NCI-H748 treated with DMSO at 0.1 percent for 48 hours (cell line): ENCODE measurements at regions not wholly inside any gene's neighbourhood (a gene's known extent, or its start where the extent isn't known, plus 50 kb on each side); places are given as distances from the start of the nearest gene placed in this dataset.
"Not testable (repeated sequence)": the region's sequence is repeated elsewhere in the genome, so short reads cannot be mapped to it uniquely, and the experiment has no call there.

ENCODE experiments used
- DNase-seq: peaks from one replicate; lab custom pipeline; 2025; lab: John Stamatoyannopoulos, UW

DNA sequence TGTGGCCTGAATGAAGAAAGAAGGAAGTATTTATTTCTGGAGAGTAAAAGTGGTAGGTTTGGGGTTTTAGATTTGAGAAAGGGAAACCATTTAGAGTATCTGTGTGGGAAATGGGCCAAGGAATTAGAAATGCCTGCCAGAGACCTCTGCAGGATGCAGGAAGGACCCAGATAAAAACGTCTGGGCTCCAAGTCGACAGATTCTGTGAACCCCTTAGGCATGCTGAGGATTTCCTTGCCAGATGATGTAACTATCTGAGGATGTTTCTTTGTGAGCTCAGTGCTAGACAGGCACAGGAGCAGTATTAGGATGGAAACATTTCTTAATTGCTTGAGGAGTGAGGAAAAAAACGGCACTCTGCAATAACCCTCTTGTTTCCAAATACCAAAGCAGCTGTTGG lies 251.8 kb upstream of the DMRT1 start:
- DNase-seq, result no peak

DNA sequence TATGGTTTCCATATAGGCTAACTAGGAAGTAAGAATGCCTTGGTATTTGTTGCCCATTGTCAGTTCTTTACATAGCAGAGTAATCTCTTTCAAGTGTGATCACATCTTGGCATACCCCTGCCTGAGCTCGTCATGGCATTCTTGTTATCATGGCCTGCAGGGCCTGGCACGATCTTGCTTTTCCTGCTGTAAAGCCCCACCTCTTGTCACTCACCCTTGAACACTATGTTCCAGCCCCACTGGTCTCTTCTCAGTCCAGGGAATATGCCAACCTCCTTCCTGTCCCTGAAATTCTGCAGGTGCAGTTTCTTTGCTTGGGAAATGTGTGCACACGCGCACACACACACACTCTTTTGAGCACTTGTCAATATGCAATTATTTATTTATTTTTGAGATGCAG lies 250.2 kb upstream of the DMRT1 start:
- DNase-seq, result no peak

DNA sequence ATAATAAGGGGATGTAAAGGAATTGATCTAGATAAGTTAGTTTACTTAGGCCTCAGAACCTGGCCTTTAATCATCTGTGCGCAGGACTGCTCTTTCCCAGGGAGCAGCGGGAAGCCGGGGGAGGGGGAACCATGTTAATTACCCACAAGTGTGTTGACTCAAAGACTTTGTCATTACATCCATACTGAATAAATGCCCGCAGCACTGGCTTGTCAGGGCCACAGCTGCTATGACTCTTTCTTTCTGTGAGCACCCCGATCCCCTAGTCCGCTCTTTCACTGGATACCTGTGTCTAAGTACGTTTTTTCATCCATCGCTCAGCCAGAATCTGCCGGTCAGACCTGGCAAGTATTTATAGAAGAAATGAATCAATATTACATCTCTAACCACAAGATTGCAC lies 249.3 kb upstream of the DMRT1 start:
- no peak for DNase-seq

DNA sequence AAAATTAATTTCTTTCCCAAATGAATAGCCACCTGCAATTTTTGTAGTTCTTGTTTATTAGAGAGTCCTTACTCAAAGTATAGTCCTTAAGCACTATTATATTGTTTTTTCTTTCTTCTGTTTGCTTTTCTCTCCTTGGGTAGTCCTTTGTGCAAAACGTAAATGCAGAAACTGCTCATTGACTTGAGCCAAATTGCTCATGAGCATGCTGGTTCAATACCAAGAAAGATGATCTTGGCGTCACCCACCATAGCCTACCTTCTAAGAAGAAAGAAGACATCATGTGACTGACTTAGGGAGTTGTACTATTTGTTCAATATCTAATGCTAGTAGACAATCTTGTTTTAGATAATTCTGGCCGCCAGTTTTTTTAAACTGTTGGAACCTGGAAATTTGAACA lies 248.8 kb upstream of the DMRT1 start:
- no peak for DNase-seq

DNA sequence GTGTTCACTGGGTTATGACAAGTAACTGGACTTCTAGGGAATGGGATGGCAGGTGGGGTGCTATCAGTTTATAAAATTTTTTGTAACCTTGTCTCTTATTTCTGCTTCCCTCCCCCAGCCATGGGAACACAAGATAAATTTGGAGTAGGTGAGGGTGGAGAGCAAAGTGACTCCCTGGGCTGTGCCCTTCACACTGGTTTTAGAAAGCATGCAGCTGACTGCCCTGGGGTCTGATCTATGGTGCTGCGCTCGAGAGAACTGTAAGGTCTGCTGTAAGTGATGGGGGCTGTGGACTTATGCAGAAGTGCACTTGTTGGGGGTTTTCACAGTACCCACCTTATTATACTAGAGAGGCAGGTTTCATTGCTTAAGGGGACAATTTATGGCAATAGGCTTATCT lies 247.7 kb upstream of the DMRT1 start:
- no peak for DNase-seq

DNA sequence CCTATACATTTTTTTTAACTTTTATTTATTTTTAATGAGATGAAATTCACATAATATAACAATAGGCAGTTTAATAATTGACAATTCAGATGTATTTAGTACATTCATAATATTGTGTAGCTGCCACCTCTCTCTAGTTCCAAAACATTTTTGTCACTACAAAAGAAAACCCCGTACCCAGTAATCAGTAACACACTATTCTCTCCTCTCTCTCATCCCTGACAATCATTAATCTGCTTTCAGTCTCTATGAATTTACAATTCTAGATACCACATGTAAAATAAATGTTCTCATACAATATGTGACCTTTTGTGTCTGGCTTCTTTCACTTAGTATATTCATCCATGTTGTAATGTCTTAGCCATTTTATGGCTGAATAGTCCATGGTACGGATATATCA lies 244.8 kb upstream of the DMRT1 start:
- DNase-seq, result no peak

DNA sequence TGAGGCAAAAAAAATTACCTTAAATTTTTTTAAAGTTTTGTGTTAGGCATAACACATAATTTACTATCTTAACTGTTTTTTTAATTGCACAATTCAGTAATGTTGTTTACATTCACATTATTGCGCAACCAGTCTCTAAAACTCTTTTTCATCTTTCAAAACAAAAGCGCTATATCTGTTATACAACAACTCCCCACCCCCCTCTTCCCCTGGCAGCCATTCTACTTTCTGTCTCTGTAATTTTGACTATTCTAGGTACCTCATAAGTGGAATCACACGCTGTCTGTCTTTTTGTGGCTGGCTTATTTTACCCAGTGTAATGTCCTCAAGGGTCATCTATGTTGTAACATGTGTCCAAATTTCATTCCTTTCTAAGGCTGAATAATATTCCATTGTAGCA lies 241.5 kb upstream of the DMRT1 start:
- DNase-seq, result no peak

DNA sequence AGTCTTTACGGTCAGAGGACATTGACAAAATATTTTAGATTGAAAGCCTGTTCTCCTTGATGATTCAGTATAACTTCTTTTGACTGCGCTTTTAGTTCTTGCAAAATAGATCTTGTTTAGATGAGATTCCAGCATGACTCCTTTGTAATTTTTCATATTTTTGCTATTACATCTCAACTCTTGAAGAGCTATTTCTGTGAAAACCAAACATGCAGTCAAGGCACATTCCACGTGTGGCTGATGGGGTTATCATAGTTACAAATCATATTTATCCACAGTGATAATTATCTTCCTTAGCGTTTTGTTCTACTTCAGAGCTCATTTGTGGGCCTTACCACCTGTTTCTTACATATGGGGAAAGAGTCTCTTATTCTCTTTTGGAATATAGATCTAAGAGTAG lies 238.8 kb upstream of the DMRT1 start:
- DNase-seq, result no peak

DNA sequence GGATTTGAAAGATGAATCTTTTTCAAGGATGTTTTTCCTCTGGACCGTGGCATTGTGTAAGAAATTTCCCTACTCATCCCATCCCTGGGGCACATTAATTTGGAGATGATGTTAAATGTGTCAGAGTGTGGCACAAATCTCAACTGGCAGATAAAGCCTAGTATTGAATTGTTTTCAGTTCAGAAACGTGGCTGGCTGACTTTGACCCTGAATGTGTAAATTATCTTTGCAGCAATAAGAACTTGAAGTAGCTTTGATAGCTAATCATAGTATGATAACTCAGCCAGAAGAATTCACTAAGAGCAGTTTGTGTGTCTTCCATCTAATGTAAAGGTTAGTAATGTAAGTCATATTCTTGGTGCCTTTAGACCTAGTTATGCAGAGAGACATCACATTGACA lies 238.4 kb upstream of the DMRT1 start:
- DNase-seq, result no peak

DNA sequence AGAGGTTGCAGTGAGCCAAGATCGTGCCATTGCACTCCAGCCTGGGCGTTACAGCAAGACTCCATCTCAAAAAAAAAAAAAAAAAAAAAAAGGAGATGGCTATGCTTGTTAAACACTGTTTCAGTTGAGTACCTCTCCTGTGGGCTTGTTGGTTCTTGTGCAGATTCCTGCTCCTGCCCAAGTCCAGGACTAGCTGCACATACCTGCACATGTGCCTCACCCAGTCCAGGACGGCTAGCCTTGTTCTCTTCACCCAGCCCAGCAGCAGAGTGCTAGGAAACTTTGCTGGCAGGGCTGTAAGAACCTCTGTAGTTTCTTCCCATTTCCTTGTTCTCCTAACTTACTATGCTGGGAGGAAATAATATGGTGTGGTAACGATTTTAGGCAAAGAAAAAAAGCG lies 234.1 kb upstream of the DMRT1 start:
- DNase-seq, result no peak

DNA sequence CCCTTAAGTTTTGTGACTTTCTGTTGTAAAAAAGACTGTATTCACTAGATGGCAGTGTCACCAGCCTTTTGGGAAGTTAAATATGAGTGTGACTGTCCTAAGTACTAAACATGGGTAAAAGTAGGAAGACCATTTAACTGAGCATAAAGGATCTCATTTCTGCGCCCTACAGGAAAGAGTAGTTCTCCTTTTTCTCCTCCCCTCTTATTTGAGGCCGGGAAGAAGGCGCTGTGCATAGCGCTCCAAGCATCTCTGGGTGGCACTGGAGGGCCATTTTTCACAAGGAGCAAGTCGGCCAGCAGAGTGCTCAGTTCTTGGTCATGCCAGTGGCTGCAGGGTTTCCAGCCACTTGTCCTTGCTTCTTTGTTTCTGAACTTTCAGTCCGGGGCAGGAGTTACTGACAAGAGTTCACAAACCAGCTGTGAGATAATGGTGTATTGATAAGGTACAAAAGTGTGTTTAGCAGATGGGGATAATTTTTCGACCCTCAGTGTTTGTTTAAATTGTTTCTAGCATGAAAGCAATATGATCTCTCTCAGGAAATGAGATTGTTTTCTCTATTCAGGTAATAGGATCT lies 227.6 kb upstream of the DMRT1 start:
- peak; percentile 10 for DNase-seq

DNA sequence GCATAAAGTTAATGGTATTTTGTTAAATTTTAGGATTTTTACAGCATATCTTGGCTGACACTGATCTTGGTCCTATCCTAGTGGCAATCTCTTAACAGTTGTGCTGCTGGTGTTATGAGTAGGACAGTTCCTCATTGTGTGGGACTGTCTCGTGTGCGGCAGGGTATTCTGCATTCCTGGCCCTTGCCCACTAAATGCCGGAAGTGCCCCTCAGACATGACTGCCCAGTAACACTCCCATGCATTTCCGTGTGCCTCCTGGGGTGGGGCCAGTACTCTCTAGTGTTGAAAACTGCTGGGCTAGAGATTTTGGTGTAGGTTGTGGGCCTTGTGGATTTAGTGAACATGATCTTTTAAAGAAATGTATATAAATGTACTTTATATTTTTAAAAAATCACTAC lies 227.1 kb upstream of the DMRT1 start:
- DNase-seq, result no peak

DNA sequence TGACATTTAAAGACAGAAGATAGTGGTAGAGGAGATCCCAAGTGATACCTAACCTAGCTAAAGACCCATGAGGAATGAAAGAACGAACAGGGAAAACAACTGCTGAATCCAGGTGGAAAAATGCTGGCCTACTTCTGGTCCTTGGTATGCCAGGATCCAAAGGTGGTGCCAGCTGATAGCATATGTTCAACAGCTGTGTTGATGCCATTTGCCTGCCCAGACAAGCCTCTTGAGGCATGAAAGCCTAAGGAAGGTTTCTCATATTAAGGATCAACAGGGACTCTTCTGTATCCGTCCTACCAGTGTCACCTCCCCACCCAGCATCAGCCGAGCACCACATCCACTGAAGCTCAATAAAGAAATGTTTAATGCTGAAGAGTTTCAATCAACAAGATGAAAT lies 225.7 kb upstream of the DMRT1 start:
- no peak for DNase-seq

DNA sequence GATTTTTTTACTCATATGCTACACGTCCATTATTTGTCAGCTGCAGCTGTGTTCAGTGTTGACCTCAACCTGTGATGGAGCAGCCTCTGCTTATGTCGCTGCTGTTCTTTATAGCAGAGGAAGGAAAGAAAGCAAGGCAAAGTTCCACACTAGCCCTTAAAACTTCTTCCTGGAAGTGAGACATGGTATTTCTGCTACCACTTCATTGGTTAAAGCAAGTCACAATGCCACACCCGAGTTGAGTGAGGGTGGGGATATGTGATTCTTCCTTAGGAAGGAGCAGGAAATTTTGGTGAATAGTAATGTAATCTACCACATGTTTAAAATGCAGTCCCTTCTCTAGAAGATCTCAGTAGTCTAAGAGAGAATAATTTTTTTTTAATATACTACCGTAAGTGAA lies 224.8 kb upstream of the DMRT1 start:
- no peak for DNase-seq

DNA sequence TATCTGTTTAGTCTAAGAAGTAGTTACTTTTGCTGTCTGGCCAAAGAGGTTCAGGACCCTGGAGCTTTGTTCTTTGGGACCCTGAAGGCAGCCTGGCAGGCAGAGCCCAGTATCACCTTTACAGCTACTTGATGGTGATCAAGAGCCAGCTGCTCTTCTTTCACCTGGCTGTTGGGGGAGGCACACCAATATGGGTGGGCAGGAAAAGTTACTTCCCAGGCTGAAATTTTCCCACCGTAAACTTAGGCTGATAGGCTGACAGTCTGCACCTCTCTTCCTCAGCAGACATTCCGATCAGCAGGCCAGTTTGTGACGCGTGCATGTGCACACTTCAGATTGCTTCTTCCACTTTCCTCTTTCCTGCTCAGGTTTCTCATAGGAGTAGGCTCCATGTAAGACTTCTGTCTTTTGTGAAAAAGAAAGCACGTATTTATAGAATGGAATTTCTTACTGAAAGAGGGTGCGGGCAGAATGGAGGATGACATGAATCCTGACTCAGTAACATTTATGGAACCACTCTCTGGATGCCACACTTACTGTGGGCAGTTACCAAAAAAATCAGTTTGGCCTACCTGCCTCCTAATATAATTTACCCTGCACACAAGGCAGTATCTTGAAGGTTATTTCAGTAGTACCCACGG lies 223.9 kb upstream of the DMRT1 start:
- no peak for DNase-seq

DNA sequence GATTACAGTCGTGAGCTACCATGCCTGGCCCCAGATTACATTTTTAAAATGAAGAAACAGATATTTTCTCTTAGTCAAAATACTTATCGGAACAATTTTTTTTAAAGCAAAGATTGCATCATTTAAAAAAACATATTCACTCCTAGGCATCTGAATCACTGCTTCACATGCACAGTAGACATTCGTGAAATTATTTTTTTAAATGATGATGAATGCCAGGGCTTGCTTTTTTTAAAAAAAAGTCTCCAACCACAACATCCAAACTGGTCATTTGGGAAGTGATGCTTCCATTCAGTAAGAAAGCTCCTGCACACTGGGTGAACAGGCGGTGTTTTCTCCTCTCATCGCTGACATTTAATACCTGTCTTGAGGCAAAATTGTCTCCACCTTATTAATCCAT lies 223.0 kb upstream of the DMRT1 start:
- DNase-seq, result no peak

DNA sequence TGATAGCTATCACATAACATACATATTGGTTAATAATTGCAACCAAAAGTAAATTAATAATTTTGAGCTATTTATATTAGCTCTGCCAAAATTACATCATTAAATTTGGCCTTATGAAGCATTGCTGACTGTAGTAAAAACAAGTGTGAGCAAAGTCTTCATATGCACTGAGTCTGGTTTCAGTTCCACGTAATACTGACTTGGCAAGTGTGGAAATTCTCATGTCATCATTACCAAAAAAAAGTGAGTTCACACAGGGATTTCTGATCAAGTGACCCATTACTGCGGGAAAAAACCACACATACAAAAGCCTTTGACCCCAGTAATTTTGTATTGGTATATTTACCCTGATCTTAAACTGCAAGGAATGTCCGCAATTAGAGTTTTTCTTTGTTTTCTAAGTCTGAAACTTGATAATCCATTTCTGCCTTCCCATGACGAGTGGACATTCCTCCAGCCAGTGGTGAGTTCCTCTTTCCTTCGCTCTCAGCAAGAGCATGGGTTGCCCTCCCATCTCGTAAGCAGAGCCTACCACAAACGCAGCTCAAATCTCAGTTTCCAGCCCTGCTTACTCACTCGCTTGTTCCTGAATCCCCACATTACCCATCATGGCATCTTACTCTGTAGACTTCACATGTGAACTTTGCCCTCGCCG lies 220.2 kb upstream of the DMRT1 start:
- no peak for DNase-seq

DNA sequence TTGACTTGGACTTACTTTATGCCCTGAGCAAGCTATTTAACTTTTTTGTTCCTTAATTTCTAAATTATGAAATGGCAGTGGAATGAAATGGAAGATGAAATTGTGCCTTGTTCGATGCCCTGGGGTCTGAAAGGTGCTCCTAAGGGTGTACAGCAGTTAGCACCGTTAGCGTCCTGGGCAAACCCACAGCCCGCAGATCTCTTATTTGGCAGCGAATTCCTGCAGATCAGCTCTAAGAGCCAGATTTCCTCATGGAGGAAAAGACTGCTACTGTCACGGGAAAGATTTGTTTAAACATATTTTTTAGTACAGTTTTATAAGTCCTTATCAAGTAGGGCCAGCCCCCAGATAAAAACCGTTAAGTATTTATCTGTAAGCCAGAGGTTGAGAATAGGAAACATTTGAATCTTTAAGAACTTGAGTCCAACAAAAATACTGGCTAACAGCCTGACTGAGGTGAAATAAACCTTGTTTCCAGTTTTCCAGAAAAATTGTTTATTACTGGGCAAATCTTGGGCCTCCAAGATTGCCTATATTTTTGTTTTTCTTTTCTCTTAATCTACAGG lies 216.5 kb upstream of the DMRT1 start:
- no peak for DNase-seq

DNA sequence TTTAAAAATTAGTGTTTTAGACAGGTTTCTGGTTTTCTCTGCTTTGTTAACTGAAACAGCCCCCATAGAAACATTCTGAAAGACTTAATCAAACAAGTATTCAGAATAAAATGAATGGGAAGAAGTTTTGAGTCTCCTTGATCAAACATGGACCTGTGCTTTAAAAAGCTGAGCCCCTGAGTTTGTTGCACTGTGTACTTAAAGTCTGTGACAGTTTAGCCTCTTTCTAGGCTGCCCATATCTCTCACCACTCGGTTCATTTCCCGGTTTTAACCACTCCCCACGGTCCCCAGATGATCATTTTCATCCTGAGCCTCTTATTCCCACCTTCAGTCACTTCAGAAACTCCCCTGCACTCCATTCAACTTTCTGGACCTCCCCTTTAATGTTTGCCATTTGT lies 215.9 kb upstream of the DMRT1 start:
- no peak for DNase-seq

DNA sequence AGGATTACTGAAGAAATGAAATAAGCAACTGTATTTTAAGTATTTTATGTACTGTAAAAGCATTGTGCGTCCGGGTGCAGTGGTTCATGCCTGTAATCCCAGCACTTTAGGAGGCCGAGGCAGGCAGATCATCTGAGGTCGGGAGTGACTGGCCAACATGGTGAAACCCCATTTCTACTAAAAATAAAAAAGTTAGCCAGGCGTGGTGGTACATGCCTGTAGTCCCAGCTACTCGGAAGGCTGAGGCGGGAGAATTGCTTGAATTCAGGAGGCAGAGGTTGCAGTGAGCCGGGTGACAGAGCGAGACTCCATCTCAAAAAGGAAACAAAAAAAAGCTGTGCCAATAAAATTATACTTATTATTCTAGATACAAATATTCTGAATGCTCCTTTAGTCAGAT lies 215.4 kb upstream of the DMRT1 start:
- DNase-seq, result not testable (repeated sequence)

DNA sequence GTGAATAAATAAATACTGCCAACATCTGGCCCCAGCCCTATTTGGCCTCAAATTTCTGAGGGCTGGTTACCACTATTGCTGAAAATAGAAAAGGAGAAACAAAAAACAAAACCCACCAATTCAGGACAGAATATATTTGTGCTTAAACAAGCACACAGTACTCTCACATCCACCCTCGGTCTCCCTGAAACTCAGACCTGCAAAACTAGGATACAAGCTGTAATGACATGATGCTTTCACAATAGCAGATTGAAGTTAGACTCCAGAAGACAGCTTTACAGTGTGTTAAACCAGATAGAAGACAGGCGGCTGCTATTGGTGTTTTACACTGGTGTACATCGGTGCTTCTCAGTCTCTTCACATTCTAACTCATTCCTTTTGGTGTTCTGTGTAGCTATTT lies 214.9 kb upstream of the DMRT1 start:
- no peak for DNase-seq

DNA sequence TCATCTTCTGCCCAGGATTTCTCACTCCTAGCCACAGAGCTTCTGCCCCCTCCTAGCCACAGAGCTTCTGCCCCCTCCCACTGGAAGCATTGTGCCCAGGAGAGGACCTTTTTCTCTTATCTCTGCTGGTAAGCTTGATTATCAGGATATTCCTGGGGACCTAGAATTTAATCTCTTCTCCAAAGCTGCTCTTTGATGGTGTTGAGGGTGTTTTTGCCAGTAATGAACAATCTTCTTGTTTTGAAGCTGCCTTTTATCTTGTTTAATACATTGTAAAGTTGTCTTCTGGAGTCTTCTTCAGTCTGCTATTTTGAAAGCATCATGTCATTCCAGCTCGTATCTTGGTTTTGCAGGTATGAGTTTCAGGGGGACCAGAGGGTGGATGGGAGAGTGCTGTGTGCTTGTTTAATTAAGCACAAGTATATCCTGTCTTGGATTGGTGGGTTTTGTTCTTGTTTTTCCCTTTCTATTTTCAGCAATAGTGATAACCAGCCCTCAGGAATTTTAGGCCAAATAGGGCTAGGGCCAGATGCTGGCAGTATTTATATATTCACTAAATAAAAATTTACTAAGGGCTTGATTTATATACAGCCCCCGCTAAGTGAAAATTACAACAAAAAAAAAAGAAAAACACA lies 214.0 kb upstream of the DMRT1 start:
- no peak for DNase-seq

DNA sequence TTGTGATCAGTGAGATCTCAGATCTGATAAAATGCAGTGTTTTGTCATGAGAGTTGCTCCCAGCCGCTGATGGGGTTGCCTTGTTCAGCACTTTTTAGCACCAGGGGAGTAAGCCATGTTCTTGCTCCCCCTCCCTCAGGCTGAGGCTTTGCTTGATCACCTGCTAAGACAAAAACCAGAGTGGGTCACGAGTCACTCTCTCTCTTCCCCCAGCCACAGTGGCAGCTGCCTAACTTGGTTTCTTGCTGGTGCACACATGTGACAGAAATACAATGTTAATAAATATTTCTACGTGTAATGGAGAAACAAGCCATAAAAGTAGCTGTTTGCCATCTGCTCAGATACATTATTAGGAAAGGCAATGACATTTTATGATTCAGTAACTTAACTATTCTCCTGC lies 212.4 kb upstream of the DMRT1 start:
- DNase-seq, result no peak
